Kidney (tissue), 13 donors: ENCODE measurements at regions not wholly inside any gene's neighbourhood (a gene's known extent, or its start where the extent isn't known, plus 50 kb on each side); places are given as distances from the start of the nearest gene placed in this dataset.

Experiments used
- DNase-seq, 5 donors: peaks; one replicate each; pipeline ENCODE4 v3.0.0-alpha.2; 2013 to 2020
- FAIRE-seq: peaks from 2 replicates; lab custom pipeline; 2012; peaks lifted over from hg19 to GRCh38; lab: Jason Lieb, UNC
- H3K27ac ChIP-seq, 2 donors: one replicate each; pipeline ENCODE4 v1.7.0; 2013; ENCODE audit warnings: low read depth in 2 of 2, low read length in 2 of 2, inconsistent platforms in 1 of 2
- H3K27me3 ChIP-seq: one replicate; pipeline ENCODE4 v1.7.1; 2013; ENCODE audit warnings: low read length, inconsistent platforms; ENCODE audit not compliant: control insufficient read depth, insufficient read depth
- H3K36me3 ChIP-seq, 3 donors: one replicate each; pipeline versions ENCODE4 v1.7.0 to v1.7.1; 2013; ENCODE audit warnings: low read length in 3 of 3, control low read depth in 1 of 3, inconsistent platforms in 1 of 3; ENCODE audit not compliant: insufficient read depth in 3 of 3, control insufficient read depth in 2 of 3
- H3K4me1 ChIP-seq, 3 donors: one replicate each; pipeline versions ENCODE4 v1.7.0 to v1.7.1; 2013; ENCODE audit warnings: low read length in 3 of 3, inconsistent platforms in 1 of 3, low read depth in 1 of 3; ENCODE audit not compliant: control insufficient read depth in 2 of 3, insufficient read depth in 2 of 3
- H3K4me3 ChIP-seq, 3 donors: one replicate each; pipeline versions ENCODE4 v1.7.0 to v1.8.1; 2013; ENCODE audit warnings: low read length in 3 of 3, control low read depth in 1 of 3, inconsistent platforms in 1 of 3
- H3K9ac ChIP-seq, 3 donors: one replicate each; pipeline versions ENCODE4 v1.7.0 to v1.7.1; 2013; ENCODE audit warnings: low read length in 3 of 3, control low read depth in 1 of 3, inconsistent platforms in 1 of 3
- H3K9me3 ChIP-seq, 3 donors: one replicate each; pipeline versions ENCODE4 v1.7.0 to v1.7.1; 2013; ENCODE audit warnings: low read length in 3 of 3, control low read depth in 1 of 3, inconsistent platforms in 1 of 3; ENCODE audit not compliant: control insufficient read depth in 2 of 3, insufficient read depth in 1 of 3
- CTCF ChIP-seq: IDR thresholded peaks from 3 replicates; pipeline ENCODE4 v1.5.1; 2012; ENCODE audit warnings: mild to moderate bottlenecking, moderate library complexity, borderline replicate concordance; ENCODE audit not compliant: insufficient read depth; ENCODE audit errors: extremely low read depth
- intact Hi-C: fragments of 100-400 bp; cut with DNase I; formaldehyde crosslinking; loops from one replicate; pipeline ENCODE4 v1.11.1; 2022
- donor health status: control.
- donor health status: control.
- donor health status: control.
- donor health status: control.
- donor health status: control.
- donor health status: DM: yes; HTN: yes; CAD: no.
- donor health status: Normal renal cell carcinoma (clear cell type).

- Histone ChIP-seq H3K27me3 (no peaks in the 10 kb centered on the region), H3K4me1 (peaks cover 7 to 15% (median 8%) of the 10 kb centered on the region in 3 donors), H3K4me3 (no peak overlapping the region), H3K27ac (no peak overlapping the region), H3K9me3 (no peaks in the 10 kb centered on the region), H3K36me3 (no peaks in the 10 kb centered on the region), H3K9ac (no peak overlapping the region)
- TF ChIP-seq CTCF: no peak
- DNase-seq (no peak), FAIRE-seq (no peak)
- intact Hi-C loops: no loop called here
Observed at GRCh38 chr14:22508150-22508457, 80.9 kb downstream of the DAD1 start.

- H3K27ac ChIP-seq: no peak overlapping the region
- TF ChIP-seq CTCF: no peak
- H3K27me3 ChIP-seq: no peaks in the 10 kb centered on the region
- DNase-seq (no peak), FAIRE-seq (no peak)
- H3K4me3 ChIP-seq: no peak overlapping the region
- H3K36me3 ChIP-seq: no peaks in the 10 kb centered on the region
- H3K9me3 ChIP-seq: no peaks in the 10 kb centered on the region
- H3K9ac ChIP-seq: no peak overlapping the region
- peaks cover 0 to 11% (median 8%) of the 10 kb centered on the region in 3 donors for H3K4me1 ChIP-seq
- intact Hi-C loops: no loop called here
Observed at GRCh38 chr14:22506778-22507351, 82.2 kb downstream of the DAD1 start.

- Histone ChIP-seq H3K4me3 (no peak overlapping the region), H3K27me3 (no peaks in the 10 kb centered on the region), H3K9ac (no peak overlapping the region), H3K4me1 (peaks cover 2 to 10% (median 8%) of the 10 kb centered on the region in 3 donors), H3K9me3 (no peaks in the 10 kb centered on the region), H3K27ac (no peak overlapping the region), H3K36me3 (no peaks in the 10 kb centered on the region)
- FAIRE-seq: no peak
- intact Hi-C loops: no loop called here
- TF ChIP-seq CTCF: no peak
- DNase-seq: no peak
Observed at GRCh38 chr14:22506378-22506710, 82.7 kb downstream of the DAD1 start.
